ENCODE measurements at regions not wholly inside any gene's neighbourhood (a gene's known extent, or its start where the extent isn't known, plus 50 kb on each side); places are given as distances from the start of the nearest gene placed in this dataset.

- no peak for TF ChIP-seq CTCF (IDR thresholded peaks at IDR 0.05)
- TF ChIP-seq POLR2A (IDR thresholded peaks at IDR 0.05), result no peak
These were observed 512.5 kb upstream of the PROK2 start for GRCh38 chr3:72297481-72297880.

All from right lobe of liver (tissue), 4 donors.